Stimulated activated CD8-positive, alpha-beta memory T cell treated with anti-CD3 and anti-CD28 coated beads, Interleukin-2, amount 100 ng/mL, for 48 hours (primary cell): ENCODE measurements at regions not wholly inside any gene's neighbourhood (a gene's known extent, or its start where the extent isn't known, plus 50 kb on each side); places are given as distances from the start of the nearest gene placed in this dataset.
"Not testable (repeated sequence)": the region's sequence is repeated elsewhere in the genome, so short reads cannot be mapped to it uniquely, and the experiment has no call there.

Experiments
- DNase-seq, 2 donors: peaks; one replicate each; pipeline ENCODE4 v3.0.0-alpha.2; 2020; ENCODE audit warnings: low read depth in 2 of 2

DNA sequence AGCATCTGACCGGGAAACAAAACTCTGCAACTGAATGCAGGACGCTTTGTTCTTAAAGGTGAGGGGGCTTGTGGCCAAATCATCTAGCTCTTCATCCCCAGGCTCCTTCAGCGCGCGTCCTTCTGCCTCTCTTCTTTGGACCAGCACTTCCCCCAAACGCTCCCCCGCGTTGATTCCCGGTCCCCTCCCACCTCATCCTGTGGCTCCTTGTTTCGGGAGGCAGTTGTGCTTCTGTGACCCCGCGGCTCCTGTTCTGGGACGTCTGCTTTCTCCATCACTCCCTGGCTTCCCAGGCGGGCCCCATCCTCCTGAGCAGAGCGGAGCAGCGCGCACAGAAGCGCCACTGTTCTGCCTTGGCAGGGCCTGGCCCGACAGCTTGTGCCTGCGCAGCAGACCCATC is 109.7 kb upstream of the ZNG1E start:
- not testable (repeated sequence) for DNase-seq

DNA sequence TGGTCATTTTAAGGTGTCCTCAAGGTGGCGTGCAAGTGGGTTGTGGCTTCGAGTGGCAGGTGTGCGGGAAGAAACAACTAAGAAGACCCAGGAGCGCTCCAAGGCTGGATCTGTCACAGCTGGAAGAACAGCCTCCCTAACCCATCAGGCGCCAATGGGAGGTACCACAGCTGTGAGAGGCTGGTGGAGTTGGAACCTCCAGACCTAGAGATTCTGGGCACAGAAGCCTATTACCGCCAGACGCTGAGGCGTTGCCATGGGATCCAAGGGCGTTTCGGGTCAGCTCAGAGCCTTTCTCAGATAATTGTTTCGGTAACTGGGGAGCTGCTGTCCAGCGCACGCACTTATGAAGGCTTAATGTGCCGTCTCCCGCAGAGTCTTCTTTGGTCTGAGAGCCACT is 156.7 kb upstream of the ZNG1E start:
- not testable (repeated sequence) for DNase-seq

DNA sequence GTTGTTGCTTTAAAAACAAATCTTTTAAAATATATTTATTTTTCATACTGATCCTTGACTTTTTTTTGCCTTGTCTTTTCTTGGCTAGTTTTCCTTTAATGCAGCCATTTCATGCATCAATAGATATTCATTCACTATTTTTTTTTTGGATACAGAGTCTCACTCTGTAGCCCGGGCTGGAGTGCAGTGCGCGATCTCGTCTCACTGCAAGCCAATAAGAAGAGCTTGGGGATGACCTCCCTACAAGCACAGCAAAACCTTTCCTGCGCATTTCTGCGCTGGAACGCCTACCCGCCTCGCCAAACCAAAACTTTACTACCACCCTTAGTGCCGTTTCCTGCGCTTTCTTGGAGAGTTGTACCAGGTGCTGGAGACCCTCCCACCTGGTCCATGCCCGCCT is 161.3 kb upstream of the ZNG1E start:
- not testable (repeated sequence) for DNase-seq

DNA sequence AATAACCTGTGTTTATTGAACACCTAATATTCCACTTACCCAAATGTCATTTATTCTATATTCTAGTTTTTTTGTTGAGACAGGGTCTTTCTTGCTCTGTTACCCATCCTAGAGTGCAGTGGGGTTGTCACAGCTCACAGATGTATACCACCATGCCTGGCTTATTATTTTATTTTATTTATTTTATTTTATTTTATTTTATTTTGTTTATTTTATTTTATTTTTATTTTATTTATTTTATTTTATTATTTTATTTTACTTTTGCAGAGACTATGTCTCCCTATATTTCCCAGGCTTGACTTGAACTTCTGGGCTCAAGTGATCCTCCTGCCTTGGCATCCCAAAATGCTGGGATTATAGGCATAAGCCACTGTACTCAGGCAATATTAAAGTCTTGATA is 167.8 kb upstream of the ZNG1E start:
- DNase-seq: not testable (repeated sequence)

DNA sequence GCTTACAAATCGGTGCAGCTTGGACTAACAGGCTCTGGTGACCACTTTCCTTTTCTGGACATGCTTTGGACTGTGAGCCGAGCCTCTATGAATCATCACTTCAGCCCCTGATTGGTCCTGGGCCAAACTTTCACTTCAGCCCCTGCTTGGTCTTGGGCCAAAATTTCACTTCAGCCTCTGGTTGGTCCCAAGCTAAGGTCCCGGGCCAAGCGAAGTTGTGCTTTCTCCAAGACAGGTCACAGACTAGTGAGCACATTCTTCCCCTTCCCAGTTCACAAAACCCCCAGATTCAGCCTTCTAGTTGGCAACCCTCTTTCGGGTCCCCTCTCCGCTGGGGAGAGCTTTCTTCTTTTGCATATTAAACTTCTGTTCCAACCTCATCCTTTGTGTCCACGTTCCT is 171.0 kb upstream of the ZNG1E start:
- not testable (repeated sequence) for DNase-seq

DNA sequence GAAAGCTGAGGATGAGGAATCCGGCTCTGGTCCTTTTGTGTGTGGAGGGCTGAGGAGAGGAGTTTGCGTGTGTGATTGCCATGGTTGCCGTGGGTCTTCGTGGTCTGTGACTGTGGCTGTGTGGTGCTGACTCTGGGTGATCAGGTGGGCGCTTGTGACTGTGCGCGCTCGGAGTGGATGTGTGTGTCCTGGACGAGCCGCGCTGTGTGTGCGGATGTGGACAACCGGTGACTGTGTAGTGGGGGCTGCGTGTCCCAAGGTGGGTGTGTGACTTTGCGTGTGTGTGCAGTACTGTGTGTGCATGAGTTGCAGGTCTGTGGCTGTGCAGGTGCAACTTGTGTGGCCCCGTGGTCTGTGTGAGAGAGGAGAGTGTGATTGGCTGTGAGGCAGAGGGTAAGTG is 172.0 kb upstream of the ZNG1E start:
- DNase-seq: not testable (repeated sequence)

DNA sequence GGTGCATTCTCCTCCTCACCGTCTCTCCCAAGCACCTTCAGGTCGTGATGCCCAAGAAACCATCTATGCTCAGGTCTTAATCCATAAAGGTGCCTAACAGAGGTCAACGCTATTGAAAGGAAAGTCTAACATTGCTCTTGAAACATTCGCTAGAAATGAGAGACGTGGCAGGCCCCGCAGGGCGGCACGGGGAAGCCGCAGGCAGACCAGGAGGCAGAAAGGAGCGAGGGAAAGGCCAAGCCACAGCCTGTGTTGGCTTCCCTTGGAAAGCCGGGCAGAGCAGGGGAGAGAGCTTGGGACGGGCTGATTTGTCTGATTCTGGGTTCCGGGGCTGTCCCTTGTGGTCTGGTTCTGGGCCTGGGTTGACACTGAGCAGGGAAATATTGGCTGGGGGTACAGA is 192.8 kb upstream of the ZNG1E start:
- not testable (repeated sequence) for DNase-seq

DNA sequence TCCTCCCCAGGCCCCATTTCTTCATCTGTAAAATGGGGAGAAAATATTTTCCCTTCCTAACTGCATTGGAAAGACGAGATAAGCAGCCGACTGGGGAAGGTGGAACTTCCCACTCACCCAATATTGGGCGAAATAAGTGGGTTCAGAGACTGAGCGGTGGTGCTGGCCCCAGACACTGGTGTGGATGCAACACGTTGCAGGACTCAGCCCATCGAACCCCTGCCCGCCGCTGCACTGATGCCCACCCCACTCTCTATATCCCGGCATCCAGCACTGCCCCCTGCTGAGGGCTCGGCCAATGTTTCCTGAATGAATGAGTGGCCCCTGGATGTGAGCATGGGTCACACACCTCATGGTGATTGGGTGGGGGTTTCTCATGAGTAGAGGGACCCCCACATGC is 194.4 kb upstream of the ZNG1E start:
- DNase-seq: not testable (repeated sequence)

DNA sequence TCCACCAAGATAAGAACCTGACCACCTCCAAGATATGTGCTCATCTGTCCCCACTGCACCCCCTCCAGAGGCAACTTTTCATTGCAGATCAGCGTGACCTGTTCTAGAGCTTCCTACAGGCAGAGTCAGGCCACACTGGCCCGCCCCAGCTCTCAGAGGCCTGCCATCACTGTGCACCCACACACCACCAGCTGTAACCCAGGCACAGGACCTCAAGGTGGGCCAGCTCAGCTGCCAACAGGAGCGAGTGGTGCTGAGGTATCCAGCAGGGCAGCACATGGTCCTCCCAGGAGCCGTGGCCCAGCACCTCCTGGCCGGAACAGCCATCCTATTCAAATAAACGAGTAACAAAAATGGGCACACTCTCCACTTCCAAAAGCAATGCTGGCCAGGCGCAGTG is 189.9 kb upstream of the FOXD4L5 start:
- not testable (repeated sequence) for DNase-seq

DNA sequence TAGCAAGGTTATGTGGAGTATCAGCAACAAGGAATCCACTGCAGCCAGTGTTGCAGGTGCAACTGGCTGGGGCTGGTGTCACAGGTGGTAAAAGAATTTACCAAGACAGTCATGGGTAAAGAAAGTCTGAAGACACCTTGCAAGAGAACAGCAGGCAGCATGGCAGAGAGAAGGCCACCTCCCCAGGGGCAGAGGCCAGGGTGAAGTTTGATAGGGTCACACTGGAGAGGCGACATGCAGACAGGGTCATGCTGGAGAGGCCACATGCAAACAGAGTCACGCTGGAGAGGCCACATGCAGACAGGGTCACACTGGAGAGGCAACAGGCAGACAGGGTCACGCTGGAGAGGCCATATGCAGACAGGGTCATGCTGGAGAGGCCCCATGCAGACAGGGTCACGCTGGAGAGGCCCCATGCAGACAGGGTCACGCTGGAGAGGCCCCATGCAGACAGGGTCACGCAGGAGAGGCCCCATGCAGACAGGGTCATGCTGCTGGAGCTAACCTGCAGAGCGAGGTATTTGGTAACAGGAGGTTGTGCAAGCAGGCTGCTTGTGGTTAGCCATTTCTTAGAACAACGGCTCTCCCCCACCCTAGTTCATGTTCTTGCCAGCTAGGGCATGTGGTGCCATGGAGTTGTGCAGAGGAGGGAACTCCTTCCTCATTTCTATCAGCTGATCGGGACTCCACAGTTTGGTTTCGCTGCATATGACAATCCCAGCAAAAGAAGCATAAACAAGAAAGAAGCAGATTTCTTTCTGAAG is 188.2 kb upstream of the FOXD4L5 start:
- not testable (repeated sequence) for DNase-seq

DNA sequence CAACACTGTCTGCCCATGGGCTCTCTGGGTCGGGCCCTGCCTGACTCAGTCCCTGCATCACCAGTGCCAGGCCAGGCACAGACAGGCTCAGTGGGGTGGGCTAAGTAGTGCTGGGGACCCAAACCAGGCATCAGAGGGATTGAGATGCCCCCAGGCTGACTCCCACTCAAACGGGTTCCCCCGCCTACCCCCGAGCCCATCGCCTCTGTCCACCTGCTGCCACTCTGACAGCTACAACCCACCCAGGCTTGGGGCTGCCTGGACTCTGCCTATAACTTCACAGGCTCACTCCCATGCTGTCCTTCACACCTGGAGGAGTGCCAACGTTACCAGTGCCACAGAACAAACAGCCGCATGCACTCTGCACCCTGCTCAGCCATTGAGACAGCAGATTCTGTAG is 186.1 kb upstream of the FOXD4L5 start:
- not testable (repeated sequence) for DNase-seq

DNA sequence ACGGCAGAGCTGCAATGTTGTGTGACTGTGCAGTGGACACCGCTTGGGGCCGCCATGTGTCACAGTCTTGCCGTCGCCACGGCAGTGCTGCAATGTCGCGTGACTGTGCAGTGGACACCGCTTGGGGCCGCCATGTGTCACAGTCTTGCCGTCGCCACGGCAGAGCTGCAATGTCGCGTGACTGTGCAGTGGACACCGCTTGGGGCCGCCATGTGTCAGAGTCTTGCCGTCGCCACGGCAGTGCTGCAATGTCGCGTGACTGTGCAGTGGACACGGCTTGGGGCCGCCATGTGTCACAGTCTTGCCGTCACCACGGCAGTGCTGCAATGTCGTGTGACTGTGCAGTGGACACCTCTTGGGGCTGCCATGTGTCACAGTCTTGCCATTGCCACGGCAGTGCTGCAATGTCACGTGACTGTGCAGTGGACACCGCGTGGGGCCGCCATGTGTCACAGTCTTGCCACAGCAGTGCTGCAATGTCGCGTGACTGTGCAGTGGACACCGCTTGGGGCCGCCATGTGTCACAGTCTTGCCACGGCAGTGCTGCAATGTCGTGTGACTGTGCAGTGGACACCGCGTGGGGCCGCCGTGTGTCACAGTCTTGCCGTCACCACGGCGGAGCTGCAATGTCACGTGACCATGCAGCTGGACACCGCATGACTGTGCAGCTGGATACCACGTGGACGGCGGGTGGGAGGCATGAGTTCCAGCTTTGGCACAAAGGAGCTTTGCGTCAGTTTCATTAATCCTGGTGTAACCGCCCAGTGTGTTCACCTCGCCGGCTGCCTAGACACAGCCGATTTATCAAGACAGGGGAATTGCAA is 182.1 kb upstream of the FOXD4L5 start:
- not testable (repeated sequence) for DNase-seq

DNA sequence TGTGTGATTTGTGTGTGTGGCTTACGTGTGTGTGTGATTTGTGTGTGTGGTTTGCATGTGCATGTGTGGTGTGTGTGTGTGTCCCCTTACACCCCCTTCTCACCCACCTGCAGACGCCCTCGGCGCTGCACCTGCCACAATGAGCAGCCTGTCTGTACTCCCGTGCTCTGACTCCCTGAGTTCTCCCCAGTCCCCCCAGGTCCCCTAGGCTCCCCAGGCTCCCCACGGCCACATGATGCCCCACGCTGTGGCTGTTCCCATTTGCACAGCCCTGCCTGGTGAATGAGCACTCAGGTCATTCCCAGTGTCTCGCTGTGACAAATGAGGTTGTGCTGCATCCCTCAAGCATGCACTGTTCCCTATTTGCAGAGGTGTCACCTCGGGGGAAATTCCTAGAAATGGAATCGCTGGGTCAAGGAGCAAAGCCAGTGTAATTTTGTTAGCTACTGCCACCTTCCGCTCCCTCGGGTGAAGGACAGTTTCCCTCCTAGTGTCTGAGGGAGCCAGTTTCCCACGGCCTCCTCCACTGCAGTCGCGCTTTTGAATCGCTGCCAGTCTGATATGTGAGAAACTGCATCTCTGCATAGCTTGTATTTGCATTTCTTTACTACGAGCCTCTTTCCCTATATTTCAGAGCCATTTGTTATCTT is 180.4 kb upstream of the FOXD4L5 start:
- not testable (repeated sequence) for DNase-seq

DNA sequence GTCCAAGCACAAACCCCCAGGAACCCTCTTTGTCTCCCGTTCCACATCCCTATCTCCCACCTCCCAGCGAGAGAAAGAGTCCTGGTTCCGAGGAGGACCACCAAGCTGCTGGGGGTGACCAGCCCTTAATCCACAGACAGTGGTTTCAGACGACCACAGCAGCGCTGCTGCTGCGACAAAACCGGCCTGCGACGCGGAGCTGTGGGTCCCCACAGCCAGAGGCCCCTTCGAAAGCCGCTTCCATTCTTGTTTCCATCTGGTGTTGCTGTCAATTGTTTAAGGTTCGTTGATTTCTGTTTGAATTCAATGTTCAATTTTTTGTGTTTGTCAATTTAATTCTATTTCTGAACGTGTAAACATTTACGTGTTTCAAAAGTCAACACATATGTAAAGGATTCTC is 177.5 kb upstream of the FOXD4L5 start:
- not testable (repeated sequence) for DNase-seq

DNA sequence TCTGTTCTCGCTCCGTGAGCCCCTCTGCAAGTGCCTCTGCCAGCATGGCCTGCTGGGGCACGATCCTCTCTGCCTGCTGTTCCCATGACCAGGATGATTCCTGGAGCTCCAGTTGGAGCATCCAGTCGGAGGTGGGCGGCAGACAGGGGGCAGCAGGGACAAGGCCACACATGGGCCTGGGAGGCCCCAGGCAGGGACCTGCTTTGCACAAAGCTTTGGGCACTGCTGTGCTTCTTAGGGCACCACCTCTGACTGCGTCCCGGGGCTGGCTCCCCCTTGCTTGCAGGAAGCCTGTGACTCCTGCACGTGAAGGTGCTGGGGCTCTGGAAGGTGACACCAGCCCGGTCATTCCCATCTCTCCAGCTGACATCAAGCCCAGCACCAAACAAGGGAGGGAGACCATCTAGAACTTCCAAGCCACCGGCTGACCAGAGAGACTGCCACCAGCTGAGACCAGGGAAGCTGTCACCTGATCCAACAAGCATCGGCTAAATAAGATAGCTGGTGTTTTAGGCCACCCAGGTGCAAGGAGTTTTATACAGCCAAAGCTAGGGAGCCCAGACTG is 174.8 kb upstream of the FOXD4L5 start:
- DNase-seq: no peak

DNA sequence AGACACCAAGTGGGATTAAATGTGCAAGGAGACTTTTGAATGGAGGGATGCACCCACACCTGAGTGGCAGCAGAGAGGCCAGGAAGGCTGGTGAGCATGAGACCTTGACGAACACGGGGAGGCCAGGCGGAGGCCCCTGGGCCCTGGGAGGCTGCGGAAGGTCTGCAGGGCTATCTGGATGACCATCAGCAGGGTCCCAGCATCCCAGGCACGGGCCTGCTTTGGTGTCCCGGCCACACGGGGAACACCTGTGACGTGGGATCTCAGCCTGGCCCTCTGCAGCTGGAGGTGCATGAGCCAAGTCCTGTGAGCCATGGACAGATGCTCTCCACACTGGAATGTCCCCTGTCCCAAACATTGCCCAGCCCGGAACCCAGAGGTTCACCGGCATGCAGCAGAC is 174.0 kb upstream of the FOXD4L5 start:
- no peak for DNase-seq

DNA sequence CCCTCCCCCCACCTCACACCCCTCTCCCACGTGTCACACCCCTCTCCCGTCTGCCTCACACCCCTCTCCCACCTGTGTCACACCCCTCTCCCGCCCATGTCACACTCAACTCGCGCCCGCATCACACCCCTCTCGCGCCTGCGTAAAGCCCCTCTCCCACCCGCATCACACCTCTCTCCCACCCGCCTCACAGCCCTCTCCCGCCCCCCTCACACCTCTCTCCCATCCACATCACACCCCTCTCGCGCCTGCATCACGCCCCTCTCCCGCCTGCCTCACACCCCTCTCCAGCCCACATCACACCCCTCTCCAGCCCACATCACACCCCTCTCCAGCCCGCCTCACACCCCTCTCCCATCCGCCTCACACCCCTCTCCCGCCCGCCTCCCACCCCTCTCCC is 173.5 kb upstream of the FOXD4L5 start:
- no peak for DNase-seq

DNA sequence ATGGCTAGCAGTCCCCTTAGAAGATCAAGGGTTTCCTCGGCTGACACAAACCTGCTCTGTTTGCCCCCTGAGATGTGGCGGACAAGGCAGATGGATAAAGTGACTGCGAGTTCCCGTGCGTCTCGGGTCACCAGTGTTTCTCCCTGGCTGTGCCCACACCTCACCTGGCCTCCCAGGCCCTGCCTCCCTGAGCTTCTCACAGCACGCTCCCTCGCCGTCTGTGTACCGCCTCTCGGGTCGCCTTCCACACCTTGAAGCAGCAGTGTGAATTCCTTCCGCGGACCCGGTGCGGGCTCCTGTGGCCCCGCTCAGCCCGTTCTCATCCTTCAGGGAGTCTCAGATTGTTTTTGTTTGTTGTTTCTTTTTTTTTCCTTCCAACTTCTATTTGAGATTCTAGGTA is 172.0 kb upstream of the FOXD4L5 start:
- DNase-seq: not testable (repeated sequence)

DNA sequence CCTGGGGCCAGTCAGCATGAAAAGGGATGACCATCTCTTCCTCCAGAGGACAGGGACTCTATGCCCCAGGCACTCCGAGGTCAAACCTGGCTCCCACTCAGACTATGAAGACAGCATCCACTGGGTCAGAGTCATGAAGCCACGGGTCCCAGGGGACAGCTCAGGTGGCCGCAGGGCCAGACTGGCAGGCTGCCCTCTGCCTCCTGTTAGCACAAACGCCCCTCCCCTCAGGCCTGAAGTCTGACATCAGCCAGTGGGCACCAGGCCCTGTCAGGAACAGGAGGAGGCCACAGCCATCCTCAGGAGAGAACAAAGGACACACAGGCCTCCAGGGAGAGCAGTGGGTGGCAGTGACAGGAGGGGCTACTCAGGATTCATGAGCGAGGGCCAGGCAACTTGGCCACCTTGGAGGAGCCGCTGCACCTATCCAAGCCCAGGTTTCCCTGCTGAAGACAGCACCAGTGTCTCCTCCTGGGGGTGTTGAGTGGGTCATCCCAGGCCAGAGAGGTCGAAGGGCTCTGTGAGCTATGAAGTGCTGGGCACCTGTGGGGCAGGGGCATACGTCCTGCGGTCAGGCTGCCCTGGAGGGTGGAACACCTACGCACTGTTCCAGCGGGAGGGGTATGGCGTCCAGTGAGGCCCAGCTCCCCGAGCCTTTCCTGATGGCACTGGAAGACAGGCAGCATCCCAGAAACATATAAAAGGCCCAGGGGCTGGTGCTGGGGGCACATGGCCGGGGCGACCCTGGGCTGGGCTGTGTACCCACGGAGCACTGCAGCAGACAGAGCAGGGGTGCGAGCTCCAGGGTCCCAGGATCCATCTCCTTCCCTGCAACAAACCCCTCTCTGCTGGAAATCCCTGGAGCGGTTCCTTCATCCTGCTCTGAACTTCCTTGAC is 171.0 kb upstream of the FOXD4L5 start:
- DNase-seq: not testable (repeated sequence)

DNA sequence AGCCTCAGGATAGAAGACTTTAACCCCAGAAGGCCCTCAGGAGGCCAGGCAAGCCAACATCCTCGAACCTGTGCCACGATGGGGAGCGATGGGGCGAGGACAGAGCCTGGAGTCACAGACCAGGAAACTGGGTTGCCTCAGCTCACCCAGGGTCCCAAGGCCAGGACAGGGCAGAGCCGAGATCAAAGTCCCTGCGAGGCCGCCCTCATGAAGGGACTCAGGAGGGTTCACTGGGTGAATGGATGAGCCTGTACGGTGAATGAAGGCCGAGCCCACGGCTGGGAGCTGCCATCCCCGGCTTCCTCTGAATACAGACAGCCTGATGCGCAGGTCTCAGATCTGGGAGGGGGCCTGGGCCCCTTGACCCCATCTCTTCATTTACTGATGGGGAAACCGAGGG is 170.1 kb upstream of the FOXD4L5 start:
- DNase-seq: not testable (repeated sequence)

DNA sequence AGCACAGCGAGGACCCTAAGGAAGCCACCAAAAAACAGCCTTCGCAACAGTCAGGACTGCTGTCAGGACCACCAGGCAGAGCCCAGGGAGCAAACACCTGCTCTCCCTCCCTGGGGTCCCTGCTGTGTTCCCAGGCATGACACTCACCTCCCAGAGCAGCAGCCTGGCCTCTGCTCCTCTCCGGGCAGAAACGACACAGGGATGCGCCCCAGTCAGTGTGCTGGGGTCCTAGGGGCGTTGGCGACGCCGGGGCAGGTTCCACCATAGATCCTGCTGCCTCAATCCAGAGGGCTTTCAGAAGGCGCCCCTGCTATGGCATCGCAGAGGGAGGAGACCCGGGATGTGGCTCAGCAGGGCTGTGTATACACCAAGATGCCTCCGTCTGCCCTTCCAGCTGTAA is 169.7 kb upstream of the FOXD4L5 start:
- DNase-seq: not testable (repeated sequence)
